Eye (tissue), 1 donor: ENCODE measurements at regions not wholly inside any gene's neighbourhood (a gene's known extent, or its start where the extent isn't known, plus 50 kb on each side); places are given as distances from the start of the nearest gene placed in this dataset.
"Not testable (repeated sequence)": the region's sequence is repeated elsewhere in the genome, so short reads cannot be mapped to it uniquely, and the experiment has no call there.

Source experiments
- DNase-seq: peaks from one replicate; pipeline ENCODE4 v3.0.0-alpha.2; 2015

- DNase-seq = not testable (repeated sequence)
Measured at GRCh38 chr7:68887116-68887515, 711.2 kb upstream of the AUTS2 start.

- no peak for DNase-seq
Measured at GRCh38 chr7:68888971-68889385, 709.3 kb upstream of the AUTS2 start.

GRCh38 chr7:68892236-68892635 lies 706.0 kb upstream of the AUTS2 start:
- DNase-seq = no peak

GRCh38 chr7:68893411-68893810 lies 704.9 kb upstream of the AUTS2 start:
- DNase-seq = no peak

DNA sequence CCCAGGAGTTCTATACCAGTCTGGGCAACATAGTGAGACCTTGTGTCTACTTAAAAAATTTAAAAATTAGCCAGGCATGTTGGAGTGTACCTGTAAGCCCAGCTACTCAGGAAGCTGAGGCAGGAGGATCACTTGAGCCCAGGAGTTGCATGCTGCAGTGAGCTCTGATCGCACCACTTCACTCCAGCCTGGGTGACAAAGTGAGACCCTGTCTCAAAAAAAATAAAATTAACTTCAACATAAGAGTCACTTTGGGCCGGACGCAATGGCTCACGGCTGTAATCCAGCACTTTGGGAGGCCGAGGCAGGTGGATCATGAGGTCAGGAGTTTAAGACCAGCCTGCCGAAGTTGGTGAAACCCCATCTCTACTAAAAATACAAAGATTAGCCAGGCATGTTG lies 699.1 kb upstream of the AUTS2 start:
- DNase-seq = not testable (repeated sequence)

GRCh38 chr7:68900096-68900495 lies 698.2 kb upstream of the AUTS2 start:
- peak; percentile 53 for DNase-seq

DNA sequence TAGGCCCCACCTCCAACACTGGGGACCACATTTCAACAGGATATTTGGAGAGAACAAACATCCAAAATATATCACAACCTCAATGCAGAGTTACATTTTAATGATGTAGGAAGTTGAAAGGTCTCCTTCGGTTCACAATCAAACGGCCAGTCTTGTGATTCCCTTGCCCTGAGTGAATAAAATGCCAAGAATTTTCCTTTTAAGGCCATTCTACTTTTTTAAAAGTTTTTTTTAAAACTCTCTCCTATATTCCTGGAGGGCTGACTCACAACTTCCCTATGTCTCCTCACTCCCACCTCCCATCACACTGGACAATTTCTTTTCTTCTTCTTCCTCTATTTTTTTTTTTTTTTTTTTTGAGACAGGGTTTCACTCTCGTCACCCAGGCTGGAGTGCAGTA lies 693.6 kb upstream of the AUTS2 start:
- no peak for DNase-seq

DNA sequence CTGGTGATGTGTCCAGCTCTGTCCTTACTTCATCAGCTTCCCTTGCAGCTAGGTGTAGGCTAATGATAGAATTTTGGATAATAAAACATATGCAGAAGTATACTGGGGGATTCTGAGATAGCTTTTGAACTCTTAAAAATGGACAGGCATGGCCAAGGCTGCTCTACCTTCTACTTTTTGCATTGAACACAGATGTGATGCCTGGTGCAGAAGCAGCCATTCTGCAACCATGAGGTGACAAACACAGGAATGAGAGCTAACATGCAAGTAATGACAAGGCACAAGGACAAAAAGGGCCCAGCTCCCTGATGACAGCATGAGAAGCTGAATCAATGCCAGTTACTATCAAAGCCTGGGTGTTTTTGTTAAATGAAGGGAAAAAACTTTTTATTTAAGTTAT lies 686.5 kb upstream of the AUTS2 start:
- DNase-seq = no peak

- DNase-seq = peak; percentile 64
Measured at GRCh38 chr7:68914006-68914405, 684.3 kb upstream of the AUTS2 start.

- DNase-seq = no peak
Measured at GRCh38 chr7:68917041-68917651, 681.1 kb upstream of the AUTS2 start.

GRCh38 chr7:68918621-68919020 lies 679.7 kb upstream of the AUTS2 start:
- DNase-seq = no peak

- DNase-seq = no peak
Measured at GRCh38 chr7:68922850-68923249, 675.4 kb upstream of the AUTS2 start.

GRCh38 chr7:68925241-68925640 lies 673.0 kb upstream of the AUTS2 start:
- peak; percentile 70 for DNase-seq

DNA sequence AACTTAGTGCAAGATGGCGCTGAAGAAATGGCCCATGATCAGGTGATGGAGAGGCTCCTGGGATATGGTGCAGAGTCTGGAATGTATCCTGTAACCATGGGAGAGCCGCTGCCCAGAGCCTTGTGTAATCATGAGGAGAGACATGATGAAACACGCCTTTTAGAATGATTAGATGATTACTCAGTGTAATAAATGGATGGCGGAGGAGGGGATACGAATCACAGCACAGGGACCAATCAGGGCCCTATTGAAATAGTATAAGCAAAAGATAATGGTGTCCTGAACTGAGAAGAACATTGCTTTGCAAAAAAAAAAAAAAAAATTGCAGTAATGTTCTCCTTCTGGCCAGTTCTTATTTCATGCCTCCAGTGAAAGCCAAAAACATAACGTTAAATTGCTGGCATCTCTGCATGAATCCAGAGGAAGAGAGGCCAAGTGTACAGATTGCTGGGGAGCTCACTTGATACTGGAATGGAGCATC lies 668.5 kb upstream of the AUTS2 start:
- DNase-seq = no peak

DNA sequence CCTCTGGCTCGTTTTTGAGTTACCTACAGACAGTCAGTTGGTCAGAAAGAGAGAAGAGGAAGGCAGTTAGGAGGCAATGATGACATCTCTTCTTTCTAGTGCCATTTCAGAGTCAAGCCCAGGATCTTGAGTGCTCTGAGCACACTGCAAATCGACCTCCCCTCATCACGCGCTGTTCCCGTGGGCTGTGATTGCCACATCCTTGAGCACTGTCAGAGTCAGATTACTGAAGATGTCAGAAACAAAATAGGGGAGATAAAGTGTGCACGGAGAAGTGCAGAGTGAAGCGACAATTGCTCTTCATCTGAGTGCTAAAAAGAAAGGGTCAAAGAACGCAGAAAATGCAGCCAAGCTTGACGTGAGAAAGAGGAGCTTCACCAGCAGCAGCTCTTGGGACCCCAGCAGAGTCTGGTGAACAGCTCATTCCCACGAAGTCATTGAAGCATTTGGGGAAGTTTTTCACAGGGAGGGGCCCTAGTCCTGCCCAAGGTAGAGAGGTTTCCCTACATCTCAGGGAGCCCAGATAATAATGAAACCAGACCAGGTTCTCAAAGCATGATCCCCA lies 661.7 kb upstream of the AUTS2 start:
- no peak for DNase-seq

DNA sequence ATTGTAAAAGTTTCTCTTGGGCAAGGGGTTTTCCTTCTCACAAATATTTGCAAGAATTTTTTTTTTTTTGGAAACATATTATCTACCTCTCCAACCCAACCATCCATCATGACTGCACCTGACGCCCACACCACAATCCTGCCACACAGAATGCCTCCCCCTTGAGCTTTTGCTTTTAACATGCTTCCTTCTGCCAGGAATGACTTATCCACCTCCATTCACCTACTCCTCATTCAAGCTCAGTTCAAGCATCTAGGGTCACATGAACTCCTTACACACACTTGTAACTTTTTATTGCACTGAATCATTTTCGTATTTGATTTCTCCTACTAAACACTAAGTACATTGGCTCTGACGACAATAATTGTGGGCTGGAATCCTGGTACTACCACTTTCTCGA lies 660.1 kb upstream of the AUTS2 start:
- no peak for DNase-seq

DNA sequence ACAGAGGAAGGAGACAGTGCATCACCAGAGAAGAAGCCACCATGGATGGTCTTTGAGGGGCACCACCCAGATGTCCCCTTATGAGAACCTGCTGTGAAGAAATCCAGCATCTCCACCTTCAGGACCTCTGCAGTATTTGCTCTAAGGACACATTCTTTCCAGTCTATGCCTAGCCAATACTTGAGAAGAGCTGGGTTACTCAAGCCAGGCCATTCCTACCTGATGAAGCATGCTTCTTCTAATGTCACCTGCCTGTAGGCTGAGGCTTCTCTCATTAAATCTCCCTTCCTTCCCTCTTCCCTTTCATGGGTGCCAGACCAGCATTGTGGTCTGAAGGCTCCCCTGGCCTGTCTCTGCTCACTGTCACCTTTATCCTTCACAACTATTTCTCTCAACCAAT lies 654.5 kb upstream of the AUTS2 start:
- DNase-seq = no peak

GRCh38 chr7:68955656-68956055 lies 642.6 kb upstream of the AUTS2 start:
- DNase-seq = no peak

- no peak for DNase-seq
Measured at GRCh38 chr7:68958571-68958970, 639.7 kb upstream of the AUTS2 start.

DNA sequence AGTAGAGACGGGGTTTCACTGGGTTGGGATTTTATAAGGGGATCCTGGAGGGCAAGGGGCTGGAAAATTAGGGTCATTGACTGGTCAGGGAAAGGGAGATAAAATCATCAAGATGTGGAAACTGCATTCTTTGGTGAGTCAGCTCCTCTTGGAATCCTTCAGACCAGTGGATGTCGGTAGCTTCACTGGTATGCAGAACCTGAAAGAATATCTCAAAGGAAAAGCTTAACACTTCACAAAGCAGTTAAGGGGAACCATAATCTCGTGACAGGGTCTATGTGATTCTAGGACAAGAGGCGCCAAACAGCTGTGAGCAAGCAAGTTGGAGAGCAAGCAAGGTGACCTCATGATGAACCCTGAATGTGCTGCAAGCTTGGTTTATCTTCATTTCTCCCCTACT lies 634.7 kb upstream of the AUTS2 start:
- peak; percentile 10 for DNase-seq

DNA sequence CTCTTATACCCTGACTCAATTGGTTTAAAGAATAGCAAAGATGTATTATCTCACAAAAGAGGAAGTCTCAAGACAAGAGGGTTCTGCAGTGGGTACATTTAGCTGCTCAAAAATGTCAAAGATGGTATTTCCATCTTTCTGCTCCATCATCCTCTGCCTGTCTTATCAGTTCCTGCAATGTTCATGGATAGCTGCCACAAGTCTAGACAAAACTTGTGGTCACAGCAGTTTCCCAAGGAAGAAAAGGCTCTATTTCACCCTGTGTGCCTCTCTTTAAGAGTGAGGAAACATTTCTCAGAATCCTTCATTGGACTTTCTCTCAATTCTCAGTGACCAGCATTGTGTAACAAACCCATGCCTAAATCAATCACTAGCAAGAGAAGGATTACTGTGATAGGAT lies 634.2 kb upstream of the AUTS2 start:
- DNase-seq = no peak

DNA sequence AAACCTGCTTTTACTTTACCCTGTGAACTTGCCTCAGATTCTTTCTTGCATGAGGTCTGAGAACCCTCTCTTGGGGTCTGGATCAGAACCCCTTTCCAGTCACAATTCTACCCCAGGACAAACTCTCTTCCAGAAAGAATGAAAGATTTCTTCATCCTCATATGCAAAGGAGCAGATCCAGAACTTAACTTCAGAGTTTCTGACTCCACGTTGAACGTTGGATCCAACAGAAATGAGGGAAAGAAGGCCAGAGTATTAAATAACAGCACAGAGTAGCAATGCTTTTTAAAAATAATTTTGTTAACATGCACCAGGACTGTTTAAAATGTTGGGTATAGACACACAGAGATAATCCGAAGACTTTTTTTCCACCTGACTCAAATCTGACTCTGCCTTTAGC lies 632.9 kb upstream of the AUTS2 start:
- DNase-seq = no peak

DNA sequence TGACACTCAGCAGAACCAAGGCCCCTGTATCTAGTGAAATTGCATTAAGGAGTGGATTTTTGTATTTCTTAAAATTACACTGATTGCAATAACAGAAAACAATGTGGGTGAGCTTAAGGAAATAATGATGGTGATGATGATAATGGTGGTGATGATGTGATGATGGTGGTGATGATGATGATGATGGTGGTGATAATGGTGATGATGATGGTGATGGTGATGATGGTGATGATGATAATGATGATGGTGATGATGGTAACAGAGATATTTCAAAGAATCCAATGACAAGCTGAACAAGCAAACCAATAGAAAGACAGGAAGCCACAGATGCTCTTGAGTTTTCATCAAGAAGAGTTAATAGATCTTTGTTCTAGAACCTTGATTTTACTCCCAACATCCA lies 630.7 kb upstream of the AUTS2 start:
- no peak for DNase-seq

- DNase-seq = no peak
Measured at GRCh38 chr7:68969571-68969970, 628.7 kb upstream of the AUTS2 start.
